AG08395 (cell line): ENCODE measurements at regions not wholly inside any gene's neighbourhood (a gene's known extent, or its start where the extent isn't known, plus 50 kb on each side); places are given as distances from the start of the nearest gene placed in this dataset.
A peak's percentile ranks its signal among the peaks of the same experiment; 100 is the strongest.
"Not testable (repeated sequence)": the region's sequence is repeated elsewhere in the genome, so short reads cannot be mapped to it uniquely, and the experiment has no call there.

Experiments used
- DNase-seq: peaks from one replicate; pipeline ENCODE4 v3.0.0; 2012; ENCODE audit warnings: mixed read lengths, low spot score

DNA sequence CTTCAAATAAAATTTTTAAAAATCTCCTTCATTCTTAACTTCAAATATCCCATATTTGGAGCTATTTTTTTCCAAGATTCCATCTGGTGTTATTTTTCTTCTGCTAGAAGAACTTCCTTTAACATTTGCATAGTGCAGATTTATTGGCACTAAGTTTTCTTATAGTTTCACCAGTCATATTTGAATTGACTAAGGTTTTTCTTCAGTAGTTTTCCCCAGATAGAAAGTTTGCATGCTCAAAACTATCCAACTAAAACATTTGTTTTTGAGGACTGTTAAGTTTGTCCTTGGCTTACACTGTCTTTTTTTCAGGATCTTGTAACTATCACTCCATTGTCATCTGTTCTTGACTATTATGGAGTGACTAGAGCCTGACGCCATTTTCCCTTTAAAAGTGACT lies 606.7 kb downstream of the TAF11L14 start:
- DNase-seq: no peak

- DNase-seq: no peak
These were observed 609.6 kb downstream of the TAF11L14 start for GRCh38 chr5:18243846-18244245.

DNA sequence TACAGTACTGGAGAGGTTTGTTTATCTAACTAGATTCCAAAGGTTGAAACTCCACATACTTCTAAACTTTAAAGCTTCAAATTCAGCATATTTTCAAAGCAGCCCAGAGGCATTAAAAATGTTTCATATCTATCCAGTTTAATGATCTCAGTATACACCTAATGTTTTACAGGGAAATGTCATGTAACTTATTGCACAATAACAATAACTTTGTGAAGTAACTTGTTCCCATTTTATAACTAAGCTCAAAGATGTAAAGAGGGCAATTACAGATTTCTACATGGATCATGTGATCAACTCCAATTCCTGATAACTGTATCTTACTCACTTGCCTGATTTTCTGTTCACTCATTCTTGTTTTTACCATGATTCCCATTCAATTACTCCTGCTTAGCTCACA lies 610.0 kb downstream of the TAF11L14 start:
- DNase-seq: no peak

- no peak for DNase-seq
These were observed 618.3 kb downstream of the TAF11L14 start for GRCh38 chr5:18252559-18252958.

DNA sequence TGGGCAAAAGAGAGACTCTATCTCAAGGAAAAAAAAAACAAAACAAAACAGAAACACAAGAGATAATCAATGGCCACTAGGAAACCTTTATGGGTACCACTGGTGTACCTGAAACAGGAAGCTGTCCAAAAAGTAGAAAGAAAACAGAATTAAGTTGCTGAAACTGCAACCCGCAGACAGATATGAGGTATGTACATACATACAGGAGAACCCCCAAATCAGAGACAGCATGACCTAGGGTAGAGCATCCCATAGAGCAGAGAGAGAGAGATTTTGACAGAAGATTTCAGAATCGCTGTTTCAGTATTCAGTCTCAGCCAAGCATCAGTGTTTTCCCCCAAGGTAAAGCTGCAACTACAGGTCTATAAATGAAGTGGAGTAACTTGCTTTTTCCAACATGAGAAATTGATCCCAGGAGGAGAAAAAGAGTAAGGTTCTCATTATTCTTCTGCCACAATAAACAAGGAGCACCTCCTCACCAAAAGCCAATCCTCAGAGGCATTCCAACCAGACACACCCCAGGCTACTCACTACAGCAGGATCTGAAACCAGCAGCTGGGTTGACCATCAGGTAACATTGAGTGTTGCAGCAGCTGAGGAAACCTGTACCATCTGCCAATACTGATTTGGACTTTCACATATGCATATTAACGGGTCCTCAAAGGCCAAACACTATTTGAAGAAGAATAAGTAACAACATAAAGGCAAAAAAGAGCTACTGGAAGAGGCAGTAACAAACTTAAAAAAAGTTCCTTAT lies 630.0 kb downstream of the TAF11L14 start:
- no peak for DNase-seq

DNA sequence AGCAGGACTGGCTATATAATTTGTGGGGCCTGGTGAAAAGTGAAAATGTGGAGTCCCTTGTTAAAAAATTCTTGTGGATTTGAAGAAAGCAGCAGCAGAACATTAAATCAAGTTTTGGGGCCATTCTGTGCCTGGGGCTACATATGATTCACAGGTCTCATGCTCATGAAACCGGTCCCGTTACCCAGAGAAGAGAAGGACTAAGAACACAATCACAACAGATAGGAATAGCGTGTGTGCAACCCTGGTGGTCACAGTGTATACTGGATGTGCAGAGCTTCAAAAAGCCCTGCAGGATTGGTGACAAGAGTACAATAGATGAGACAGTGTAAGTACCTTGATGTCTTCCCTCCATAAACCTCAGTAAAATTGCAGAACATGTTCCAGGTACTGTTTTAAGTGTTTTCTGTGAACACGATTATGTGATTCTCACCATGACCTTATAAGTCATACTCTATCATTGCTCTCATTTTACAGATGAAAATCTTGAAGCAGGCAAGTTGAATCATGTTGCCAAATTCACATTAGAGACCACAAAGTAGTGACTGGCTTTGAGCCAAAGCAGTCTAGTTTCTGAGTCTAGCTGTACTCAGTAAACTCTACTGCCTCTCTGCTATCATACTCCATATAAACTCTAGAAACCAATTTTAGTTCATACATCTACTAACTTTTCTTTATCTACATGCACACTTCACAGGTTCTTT lies 636.5 kb downstream of the TAF11L14 start:
- no peak for DNase-seq

GRCh38 chr5:18276939-18277338 lies 642.7 kb downstream of the TAF11L14 start:
- no peak for DNase-seq

- peak; percentile 69 for DNase-seq
These were observed 647.8 kb downstream of the TAF11L14 start for GRCh38 chr5:18281947-18282581.

DNA sequence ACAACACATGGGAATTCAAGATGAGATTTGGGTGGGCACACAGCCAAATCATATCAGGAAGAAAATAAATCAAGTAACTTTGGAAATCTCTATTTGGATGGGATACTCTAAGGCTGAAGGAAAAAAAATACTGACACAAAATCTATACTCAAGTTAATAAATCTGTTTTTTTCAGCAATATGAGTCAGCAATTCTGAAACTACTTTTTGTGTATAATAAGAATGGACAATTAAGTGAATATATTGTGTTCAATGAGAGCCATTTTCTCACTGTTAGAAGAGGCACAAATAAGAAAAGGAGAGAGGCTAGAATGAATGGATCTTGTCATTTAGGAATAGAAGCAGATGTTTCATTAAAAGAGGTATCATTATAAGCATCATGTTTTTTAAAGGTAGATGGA lies 651.0 kb downstream of the TAF11L14 start:
- DNase-seq: no peak

DNA sequence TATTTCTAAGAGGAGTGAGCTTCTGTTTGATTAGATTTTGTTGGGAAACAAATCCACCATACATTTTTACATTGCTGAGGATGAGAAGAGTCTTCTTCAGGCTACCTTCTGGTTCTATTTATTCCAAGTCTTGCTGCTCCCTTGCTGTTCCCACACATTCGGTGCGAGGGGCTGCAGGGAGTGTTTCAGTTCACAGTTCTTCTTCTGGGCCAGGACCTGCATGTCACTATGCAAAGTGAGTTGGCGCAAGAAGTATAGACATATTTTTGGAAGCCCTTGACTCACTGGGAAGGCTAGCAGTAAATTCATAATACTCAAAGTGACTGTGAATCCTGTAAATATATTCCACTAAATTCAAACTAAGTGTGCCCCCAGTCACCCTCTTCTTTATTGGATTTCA lies 657.9 kb downstream of the TAF11L14 start:
- no peak for DNase-seq

GRCh38 chr5:18295696-18296095 lies 661.4 kb downstream of the TAF11L14 start:
- not testable (repeated sequence) for DNase-seq

DNA sequence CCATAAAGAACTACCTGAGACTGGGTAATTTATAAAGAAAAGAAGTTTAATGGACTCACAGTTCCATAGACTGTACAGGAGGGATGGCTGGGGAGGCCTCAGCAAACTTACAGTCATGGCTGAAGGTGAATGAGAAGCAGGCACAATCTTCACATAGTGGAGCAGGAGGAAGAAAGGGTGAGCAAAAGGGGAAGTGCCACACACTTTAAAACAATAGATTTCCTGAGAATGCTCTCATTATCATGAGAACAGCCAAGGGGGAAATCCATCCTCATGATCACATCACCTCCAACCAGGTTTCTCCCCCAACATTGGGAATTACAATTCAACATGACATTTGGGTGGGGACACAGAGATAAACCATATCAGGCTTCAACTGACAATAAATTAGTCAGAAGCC lies 664.9 kb downstream of the TAF11L14 start:
- DNase-seq: no peak

DNA sequence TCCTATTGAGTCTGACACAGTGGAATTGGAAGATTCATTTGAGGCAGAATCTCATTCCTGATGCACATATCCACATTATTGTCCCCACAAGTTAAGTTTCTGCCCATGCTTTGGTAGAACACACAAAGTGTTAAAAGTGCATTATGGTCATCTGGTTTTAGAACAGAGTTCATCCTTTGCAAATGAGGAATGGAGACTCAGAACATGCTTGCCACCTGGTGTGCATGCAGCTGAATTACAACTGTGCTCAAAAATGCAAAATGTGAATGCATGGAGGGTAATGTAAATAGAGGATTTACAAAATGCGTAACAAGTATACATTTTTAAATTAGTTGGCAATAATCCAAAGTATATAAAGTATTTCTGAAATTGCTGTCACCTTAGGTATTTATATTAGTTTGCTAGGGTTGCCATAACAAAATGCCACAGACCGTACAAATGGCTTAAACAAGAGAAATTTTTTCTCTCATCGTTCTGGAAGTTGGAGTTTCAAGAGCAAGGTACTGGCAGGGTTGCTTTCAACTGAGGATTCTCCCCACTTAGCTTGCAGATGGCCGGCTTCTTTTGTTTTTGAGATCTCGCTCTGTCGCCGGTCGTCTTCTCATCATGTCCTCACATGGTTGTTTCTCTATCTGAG lies 671.1 kb downstream of the TAF11L14 start:
- DNase-seq: peak; percentile 51

- no peak for DNase-seq
These were observed 677.0 kb downstream of the TAF11L14 start for GRCh38 chr5:18311266-18311665.

GRCh38 chr5:18312016-18312415 lies 677.8 kb downstream of the TAF11L14 start:
- no peak for DNase-seq

DNA sequence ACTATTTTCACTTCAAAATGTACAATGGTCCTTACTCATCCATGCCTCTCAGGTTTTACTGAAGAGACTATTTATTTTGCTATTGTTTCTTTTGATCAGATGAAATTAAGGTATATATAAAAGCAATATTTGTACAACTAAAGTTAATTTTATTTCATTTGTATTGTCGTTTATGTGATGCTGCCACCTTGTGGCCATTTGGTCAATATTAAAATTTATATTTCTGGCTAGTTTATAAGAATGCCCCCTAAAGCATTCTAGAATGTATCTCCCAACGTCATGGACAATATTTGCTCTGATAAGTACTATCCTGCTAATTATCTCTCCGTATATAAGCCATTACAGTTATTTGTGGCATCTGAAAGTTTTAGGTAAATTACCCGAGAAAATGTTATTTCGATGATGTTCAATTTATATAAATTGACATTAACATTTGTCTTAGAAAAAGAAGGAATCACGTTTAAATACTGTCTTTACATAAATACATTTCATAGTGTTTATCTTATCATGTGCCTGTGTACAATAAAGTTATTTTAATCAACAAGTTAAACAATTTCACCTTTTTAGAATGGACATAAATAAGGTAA lies 680.0 kb downstream of the TAF11L14 start:
- peak; percentile 8 for DNase-seq

- no peak for DNase-seq
These were observed 687.1 kb downstream of the TAF11L14 start for GRCh38 chr5:18321262-18321942.

DNA sequence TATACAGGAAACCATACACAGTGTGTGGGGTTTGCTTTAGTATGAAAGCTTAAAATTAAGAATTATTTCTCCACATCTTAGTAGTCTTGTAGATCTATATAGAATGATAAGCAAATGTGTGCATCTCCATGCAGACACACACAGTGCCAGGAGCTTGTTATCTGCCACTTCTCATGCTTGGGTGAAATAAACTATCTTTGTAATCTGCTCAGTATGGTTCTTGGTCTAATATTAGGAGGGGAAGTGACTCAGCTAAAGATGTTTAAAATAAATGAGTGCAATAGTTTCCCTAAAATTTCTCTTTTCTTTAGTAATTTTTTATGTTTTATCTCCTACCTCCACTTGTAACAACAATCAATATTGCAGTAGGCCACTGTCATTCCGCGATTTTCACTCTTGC lies 689.6 kb downstream of the TAF11L14 start:
- DNase-seq: no peak

DNA sequence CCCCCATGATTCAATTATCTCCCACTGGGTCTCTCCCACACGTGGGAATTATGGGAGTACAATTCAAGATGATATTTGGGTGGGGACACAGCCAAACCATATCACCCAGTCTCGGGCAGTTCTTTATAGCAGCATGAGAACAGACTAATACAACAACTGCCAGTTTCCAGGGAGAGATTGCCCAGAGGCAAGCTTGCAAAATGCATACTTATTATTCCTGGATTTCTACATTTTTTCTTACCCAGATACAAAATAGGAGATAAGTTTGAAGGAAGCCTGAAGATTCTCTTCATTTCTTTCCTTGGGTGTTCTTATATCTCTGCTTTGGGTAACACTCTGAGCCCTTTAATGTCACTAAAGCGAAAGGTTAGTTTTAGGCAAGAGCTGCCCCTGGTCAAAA lies 691.2 kb downstream of the TAF11L14 start:
- DNase-seq: no peak

GRCh38 chr5:18329328-18329727 lies 695.1 kb downstream of the TAF11L14 start:
- no peak for DNase-seq

DNA sequence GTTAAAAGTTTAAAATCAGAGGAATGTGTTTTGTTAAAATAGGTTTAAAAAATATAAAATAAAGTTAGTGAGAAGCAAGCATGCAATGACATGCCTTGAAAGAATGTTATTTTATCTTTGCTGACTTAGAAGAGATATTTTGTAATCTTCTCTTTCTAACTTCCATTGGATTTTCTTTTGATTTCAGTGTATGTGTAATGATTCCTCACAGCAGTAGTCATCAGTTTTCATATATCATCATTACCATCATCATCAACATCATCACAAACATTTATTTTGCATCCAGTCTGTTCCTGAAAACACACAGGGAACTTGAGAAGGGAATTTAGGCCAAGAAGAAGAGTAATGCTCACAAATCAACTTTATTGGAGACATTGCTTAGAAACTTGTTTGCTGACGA lies 699.6 kb downstream of the TAF11L14 start:
- DNase-seq: no peak

- no peak for DNase-seq
These were observed 700.7 kb downstream of the TAF11L14 start for GRCh38 chr5:18334949-18335348.
